ENCODE measurements at regions not wholly inside any gene's neighbourhood (a gene's known extent, or its start where the extent isn't known, plus 50 kb on each side); places are given as distances from the start of the nearest gene placed in this dataset.

DNA sequence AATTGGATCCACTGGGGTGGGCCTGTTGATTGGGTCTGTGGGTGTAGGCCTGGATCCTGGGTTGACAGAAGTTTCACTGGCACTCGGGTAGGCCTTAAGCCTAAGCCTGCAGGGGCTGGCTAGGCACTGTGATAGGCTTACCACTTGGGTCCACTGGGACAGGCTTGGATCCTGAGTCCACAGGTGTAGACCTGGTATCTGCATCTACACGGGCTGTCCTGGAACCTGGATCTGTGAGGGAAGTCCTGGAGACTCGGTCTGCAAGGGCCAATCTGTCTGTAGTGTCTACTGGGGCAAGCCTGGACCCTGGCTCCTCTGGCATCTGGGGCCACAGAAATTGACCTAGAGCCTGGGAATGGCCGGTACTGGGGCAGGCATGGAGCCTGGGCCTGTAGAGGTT, 219.0 kb upstream of the NRG3 start (continued):
- TF ChIP-seq ZMAT5 (CRISPR knock-in tag; IDR thresholded peaks at IDR 0.05; ENCODE audit: borderline replicate concordance, low read depth): no peak
- TF ChIP-seq HMGXB3 (CRISPR knock-in tag; IDR thresholded peaks at IDR 0.05; ENCODE audit: borderline replicate concordance): no peak
- no peak for TF ChIP-seq ZNF614 (CRISPR knock-in tag; IDR thresholded peaks at IDR 0.05; ENCODE audit: borderline replicate concordance)
- no peak for TF ChIP-seq RAD21 (CRISPR knock-in tag; IDR thresholded peaks at IDR 0.05)
- no peak for TF ChIP-seq ZNF773 (CRISPR knock-in tag; IDR thresholded peaks at IDR 0.05; ENCODE audit: borderline replicate concordance)
- TF ChIP-seq ZBTB1 (CRISPR knock-in tag; IDR thresholded peaks at IDR 0.05; ENCODE audit: borderline replicate concordance): no peak

- intact Hi-C loops (cut with micrococcal nuclease; ENCODE audit: unreplicated experiment): no loop called here
- H3K4me1 ChIP-seq (ENCODE audit: insufficient read depth, low read length): no peaks in the 10 kb centered on the region
- H4K20me1 ChIP-seq (ENCODE audit: insufficient read depth, low read length): no peaks in the 10 kb centered on the region
- WGBS (ENCODE audit: low lambda C conversion rate): 0% methylated on average over 2 of the region's 2 CpGs
- peaks cover 89% of the 10 kb centered on the region for H3K9me3 ChIP-seq (ENCODE audit: low read length)
- no peak overlapping the region for H3K4me3 ChIP-seq (replicated peaks in 1 of 3; ENCODE audit: insufficient read depth in 1 of 3, low read depth in 2 of 3, low read length in 3 of 3)
- no peaks in the 10 kb centered on the region for H3K27me3 ChIP-seq (ENCODE audit: control insufficient read depth in 1 of 2, insufficient read depth in 2 of 2, low read length in 2 of 2)
- H3K4me2 ChIP-seq (ENCODE audit: low read depth, low read length): no peak overlapping the region
- ChIA-PET POLR2A (no interaction called here), CTCF (ENCODE audit: low intra/inter-chr PET ratio, low total read pairs) (no interaction called here)
- H3K36me3 ChIP-seq (replicated peaks in 1 of 2; ENCODE audit: control insufficient read depth in 1 of 2, insufficient read depth in 2 of 2, low read length in 2 of 2): no peaks in the 10 kb centered on the region
- DNase-seq (ENCODE audit: low spot score) (no peak), ATAC-seq (no peak), FAIRE-seq (no peak)
- no peak overlapping the region for H3K27ac ChIP-seq (ENCODE audit: extremely low read length, insufficient read depth, low read length)
- H2AFZ ChIP-seq (ENCODE audit: low read length): no peak overlapping the region
- no peak overlapping the region for H3K9ac ChIP-seq (ENCODE audit: insufficient read depth, low read depth, low read length)
- H3K79me2 ChIP-seq (ENCODE audit: insufficient read depth, low read length): no peaks in the 10 kb centered on the region
- in situ Hi-C loops (cut with HindIII; ENCODE audit: extremely low pct_ligation_motif_present, low pct_unique_long_range_greater_than_20kb): no loop called here
- BruUV-seq (replicated peaks): no TSS peak
- no peak for TF ChIP-seq HOXD1 (CRISPR knock-in tag; IDR thresholded peaks at IDR 0.05)
- TF ChIP-seq, protein P1, sequence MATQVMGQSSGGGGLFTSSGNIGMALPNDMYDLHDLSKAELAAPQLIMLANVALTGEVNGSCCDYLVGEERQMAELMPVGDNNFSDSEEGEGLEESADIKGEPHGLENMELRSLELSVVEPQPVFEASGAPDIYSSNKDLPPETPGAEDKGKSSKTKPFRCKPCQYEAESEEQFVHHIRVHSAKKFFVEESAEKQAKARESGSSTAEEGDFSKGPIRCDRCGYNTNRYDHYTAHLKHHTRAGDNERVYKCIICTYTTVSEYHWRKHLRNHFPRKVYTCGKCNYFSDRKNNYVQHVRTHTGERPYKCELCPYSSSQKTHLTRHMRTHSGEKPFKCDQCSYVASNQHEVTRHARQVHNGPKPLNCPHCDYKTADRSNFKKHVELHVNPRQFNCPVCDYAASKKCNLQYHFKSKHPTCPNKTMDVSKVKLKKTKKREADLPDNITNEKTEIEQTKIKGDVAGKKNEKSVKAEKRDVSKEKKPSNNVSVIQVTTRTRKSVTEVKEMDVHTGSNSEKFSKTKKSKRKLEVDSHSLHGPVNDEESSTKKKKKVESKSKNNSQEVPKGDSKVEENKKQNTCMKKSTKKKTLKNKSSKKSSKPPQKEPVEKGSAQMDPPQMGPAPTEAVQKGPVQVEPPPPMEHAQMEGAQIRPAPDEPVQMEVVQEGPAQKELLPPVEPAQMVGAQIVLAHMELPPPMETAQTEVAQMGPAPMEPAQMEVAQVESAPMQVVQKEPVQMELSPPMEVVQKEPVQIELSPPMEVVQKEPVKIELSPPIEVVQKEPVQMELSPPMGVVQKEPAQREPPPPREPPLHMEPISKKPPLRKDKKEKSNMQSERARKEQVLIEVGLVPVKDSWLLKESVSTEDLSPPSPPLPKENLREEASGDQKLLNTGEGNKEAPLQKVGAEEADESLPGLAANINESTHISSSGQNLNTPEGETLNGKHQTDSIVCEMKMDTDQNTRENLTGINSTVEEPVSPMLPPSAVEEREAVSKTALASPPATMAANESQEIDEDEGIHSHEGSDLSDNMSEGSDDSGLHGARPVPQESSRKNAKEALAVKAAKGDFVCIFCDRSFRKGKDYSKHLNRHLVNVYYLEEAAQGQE (IDR thresholded peaks at IDR 0.05; ENCODE audit: borderline replicate concordance in 1 of 2, low read depth in 1 of 2, low read length in 2 of 2): no peak
- TF ChIP-seq REXO4 (CRISPR knock-in tag; IDR thresholded peaks at IDR 0.05; ENCODE audit: borderline replicate concordance): no peak
- TF ChIP-seq, protein P2, sequence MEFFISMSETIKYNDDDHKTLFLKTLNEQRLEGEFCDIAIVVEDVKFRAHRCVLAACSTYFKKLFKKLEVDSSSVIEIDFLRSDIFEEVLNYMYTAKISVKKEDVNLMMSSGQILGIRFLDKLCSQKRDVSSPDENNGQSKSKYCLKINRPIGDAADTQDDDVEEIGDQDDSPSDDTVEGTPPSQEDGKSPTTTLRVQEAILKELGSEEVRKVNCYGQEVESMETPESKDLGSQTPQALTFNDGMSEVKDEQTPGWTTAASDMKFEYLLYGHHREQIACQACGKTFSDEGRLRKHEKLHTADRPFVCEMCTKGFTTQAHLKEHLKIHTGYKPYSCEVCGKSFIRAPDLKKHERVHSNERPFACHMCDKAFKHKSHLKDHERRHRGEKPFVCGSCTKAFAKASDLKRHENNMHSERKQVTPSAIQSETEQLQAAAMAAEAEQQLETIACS (CRISPR knock-in tag; IDR thresholded peaks at IDR 0.05): no peak
- TF ChIP-seq PLRG1 (conservative IDR thresholded peaks at IDR 0.05): no peak
- no peak for TF ChIP-seq ZNF879 (CRISPR knock-in tag; IDR thresholded peaks at IDR 0.05)
These were observed 212.2 kb upstream of the NRG3 start for GRCh38 chr10:81662837-81663236.

Data from HepG2 (cell line).